ENCODE measurements at regions not wholly inside any gene's neighbourhood (a gene's known extent, or its start where the extent isn't known, plus 50 kb on each side); places are given as distances from the start of the nearest gene placed in this dataset.

DNA sequence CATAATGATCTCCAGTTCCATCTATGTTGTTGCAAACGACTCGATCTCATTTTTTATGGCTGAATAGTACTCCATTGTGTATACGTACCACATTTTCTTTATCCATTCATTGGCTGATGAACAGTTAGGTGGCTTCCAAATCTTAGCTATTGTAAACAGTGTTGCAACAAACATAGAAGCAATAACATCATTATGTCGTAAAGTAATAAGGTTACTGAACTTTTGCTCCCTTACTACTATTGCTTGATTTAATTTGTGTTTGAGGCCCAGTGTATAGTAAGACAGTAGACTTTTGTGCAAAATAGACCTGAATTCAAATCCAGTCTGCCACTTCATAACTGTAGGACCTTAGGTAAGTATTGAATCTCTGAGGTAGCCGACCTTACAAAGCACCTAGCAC lies 200.1 kb upstream of the CELF2 start:
- DNase-seq (ENCODE audit: low read depth): no peak

DNA sequence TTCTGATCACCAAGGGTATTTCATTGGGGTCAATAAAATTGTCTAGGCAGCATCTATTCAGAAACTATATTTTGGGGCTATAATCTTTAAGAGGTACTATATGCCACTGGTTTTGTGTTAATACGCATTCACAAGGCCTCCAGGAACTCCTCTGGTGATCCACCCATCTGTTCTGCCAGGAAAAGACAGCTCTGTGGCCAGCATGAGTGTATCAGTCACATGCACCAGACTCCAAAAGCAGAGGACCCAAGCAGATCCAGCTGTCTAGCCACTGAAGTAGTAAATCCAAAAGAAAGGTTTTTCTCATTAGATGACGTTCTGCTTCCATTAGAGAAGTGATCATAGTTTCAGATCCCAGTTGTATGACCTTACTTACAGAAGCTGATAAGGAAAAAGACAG lies 199.6 kb upstream of the CELF2 start:
- DNase-seq (ENCODE audit: low read depth): no peak

DNA sequence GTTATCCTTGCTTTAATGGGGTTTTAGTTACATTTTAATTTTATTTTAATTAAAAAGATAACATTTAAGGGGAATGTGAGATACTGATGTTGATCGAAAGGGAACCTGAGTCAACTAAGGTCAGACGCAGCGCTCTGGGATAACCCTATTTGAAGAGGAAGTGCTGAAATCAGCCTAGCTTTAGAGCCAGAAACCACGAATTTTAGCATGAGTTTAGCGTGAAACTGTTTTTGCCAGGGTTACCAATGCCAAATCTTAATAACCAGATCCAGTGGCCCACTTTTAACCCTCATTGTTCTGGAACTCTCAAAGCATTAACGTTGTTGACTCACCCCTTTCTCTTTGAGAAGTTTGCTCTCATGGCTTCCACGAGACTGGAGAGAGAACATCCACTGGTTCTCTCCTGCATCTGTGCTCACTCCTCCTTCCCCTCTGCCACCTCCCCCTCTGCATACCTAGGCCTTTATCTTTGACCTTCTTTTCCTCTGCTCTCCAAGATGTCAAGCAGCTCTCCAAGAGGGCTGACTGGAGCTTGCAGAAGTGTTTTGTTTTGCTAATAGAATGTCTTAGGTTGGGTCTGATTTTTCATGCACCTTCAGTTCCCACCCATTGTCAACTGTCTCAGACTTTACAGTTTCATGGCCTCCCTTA lies 198.3 kb upstream of the CELF2 start:
- no peak for DNase-seq (ENCODE audit: low read depth)

DNA sequence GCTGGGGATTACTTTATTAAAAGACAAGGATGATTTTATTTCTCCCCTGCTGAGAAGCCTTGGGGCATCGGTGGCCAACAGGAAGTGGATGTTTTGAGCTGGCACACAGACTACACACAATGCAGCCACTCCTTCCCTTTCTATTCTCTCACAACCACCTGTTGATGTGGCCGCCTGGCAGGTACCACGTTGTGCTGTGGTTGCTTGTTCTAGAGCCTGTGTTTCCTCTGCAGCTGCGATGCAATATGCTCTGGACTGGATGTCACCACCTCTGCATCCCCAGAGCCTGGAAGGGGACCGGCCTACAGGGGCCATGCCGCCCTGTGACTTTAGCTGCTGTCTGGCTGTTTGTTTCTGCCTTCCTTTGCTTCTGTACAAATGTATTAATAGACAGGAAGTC lies 195.7 kb upstream of the CELF2 start:
- DNase-seq (ENCODE audit: low read depth): no peak

DNA sequence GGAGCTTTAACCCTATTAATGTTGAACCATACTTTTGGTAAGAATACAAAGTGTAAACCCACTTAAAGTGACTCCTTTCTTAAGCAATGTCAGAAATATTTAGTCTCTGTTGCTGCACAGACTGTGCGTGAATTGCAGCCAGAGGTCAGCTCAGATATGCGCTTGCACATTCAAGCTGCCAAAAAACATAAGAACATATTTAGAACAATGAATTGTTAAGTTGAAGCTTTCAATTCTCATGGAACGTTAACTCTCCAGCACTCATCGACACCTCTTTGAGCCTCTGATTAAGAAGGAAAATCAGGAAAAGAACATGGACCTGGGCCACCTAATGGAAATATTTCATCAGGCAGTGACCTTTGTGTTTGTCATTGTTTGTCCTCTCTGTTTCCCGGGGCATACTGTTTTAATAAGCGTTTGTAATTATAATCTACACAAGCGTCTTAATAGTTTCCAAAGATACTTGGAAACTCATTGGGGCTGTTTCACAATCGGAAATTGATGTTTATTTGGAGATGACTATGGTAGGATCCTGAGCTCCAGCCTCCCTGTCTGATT lies 193.0 kb upstream of the CELF2 start:
- DNase-seq (ENCODE audit: low read depth): no peak

DNA sequence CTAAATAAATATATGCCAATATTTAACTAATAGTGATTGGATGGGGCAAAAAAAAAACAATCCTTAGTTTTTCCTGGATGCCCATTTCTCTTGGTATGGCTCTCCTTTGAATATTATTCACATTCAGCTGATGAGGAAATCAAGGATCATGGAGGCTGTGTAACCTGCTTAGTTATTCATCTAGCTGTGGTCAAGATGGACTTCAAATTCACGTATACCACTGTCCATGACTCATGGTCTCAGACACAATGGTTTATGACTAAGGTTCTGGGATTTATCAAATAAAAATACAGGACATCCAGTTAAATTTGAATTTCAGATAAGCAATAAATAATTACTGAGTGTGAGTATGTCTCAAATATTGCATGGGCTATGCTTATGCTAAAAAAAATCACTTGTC lies 191.5 kb upstream of the CELF2 start:
- no peak for DNase-seq (ENCODE audit: low read depth)

GRCh38 chr10:10828623-10829022 lies 189.0 kb upstream of the CELF2 start:
- DNase-seq (ENCODE audit: low read depth): no peak

GRCh38 chr10:10829576-10829975 lies 188.1 kb upstream of the CELF2 start:
- no peak for DNase-seq (ENCODE audit: low read depth)

DNA sequence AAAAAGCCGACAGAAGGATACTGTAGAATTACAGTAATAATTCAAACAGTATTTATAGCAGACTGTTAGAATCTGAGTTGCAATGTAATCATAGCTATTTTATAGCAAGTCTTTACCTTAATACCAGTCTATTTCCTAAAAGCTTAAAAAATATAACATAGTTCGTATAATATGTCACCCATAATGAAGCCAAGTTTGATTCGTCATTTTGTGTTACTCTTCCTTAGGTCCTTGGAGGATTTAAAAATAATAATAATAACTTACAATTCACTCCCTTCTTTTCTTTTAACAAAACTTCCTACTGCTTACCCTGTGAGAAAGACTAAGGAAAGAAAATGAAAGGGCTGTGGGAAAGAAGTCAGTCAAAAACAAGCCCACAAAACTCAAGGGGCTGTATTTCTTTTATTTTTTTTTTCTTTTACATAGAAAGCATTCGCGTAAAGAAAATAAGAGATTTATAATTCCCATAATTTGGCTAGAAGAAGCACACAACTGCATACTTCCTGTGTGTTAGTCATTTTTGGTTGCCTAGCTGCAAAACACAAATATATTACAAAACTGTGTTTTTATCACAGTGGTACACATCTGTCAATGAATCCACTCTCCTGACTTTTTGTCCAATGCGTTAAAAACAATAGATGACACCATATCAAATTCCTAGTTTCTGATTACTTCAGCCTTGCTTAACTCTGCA lies 187.2 kb upstream of the CELF2 start:
- DNase-seq (ENCODE audit: low read depth): no peak

- no peak for DNase-seq (ENCODE audit: low read depth)
Observed at GRCh38 chr10:10831085-10831484, 186.6 kb upstream of the CELF2 start.

GRCh38 chr10:10833955-10834354 lies 183.7 kb upstream of the CELF2 start:
- no peak for DNase-seq (ENCODE audit: low read depth)

DNA sequence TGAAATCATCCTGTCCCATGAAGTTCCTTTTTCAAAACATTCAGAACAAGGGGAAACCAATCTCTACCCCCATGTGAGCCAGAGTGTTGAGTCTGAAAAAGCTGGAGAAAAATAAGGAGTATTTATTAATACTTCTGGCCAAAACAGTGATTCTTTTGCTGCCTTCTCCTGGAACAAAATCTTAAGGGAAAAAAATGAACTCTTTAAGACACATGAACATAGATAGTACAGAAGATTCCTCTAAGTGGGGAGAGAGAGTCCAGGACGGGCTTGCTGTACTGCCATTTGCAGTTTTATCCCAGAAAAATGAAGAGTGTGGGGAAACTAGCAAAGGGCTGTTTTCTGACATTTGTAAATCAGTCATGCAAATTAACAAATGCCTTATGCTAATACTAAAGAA lies 173.4 kb upstream of the CELF2 start:
- DNase-seq (ENCODE audit: low read depth): no peak

DNA sequence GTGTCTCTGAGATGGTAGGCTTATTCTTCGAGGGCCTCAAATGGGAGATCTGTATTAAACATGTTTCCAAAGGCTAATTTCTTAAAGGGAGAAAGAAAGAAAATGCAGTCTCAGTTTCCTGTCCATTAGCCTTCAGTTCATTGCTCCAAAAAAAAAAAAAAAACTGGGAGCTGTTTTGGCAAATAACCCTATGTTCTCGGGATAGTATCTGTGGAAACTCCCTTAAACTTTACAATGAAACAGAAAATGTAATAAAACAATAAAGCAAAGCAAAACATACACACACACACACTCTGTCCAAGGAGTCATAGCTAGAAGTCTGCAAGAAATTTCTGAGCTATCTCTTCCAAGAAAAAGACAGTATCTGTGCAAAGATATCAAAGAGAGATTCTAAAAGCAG lies 172.5 kb upstream of the CELF2 start:
- DNase-seq (ENCODE audit: low read depth): no peak

- DNase-seq (ENCODE audit: low read depth): no peak
Observed at GRCh38 chr10:10845826-10846503, 171.7 kb upstream of the CELF2 start.

- no peak for DNase-seq (ENCODE audit: low read depth)
Observed at GRCh38 chr10:10846504-10846900, 171.2 kb upstream of the CELF2 start.

DNA sequence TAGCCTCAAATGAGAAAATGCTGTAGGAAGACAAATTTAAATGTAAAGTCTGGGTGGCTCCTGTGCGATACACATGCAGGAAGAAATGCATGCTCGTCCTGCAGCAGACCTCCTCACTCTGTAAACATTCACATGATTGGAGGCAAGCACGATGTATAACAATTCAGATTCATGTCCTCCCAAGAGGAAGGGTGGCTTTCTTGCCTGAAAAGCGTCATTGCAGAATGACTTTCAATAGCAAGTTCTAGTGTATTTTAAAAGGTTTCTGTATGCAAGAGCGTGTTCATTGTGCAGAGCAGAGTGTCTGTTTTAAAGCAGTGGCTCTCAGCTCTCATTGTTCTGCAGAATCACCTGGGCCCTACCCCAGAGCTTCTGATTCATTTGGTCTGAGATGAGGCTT lies 170.3 kb upstream of the CELF2 start:
- DNase-seq (ENCODE audit: low read depth): no peak

DNA sequence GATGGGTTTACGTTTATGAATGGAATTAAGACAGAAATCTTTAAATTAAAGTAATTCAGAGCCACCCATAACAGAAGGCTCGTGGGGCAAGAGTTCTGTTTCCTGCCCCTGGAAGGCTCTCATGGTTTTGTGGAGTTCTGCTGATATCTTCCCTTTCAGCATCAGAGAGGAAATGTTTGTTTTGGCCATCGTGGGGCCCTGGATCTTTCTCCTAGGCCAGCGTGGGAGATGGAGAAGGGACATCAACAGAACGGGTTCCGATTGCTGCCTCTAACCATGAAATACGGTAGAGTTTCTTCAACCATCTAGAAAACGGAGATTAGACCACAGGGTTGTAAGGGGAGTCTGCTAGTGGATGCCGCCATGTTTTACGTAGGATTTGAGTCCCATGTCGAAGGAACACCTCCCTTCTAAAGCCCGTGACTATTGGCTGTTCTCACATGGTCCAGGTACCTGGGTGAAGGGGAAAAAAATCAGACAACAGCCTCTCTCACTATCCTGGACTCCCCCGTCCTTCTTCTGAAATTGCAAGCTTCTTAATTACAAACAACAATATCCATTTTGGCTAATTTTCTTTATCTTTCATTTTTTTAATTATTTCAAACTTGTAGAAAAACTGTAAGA lies 169.1 kb upstream of the CELF2 start:
- DNase-seq (ENCODE audit: low read depth): no peak

- DNase-seq (ENCODE audit: low read depth): no peak
Observed at GRCh38 chr10:10849306-10849705, 168.4 kb upstream of the CELF2 start.

DNA sequence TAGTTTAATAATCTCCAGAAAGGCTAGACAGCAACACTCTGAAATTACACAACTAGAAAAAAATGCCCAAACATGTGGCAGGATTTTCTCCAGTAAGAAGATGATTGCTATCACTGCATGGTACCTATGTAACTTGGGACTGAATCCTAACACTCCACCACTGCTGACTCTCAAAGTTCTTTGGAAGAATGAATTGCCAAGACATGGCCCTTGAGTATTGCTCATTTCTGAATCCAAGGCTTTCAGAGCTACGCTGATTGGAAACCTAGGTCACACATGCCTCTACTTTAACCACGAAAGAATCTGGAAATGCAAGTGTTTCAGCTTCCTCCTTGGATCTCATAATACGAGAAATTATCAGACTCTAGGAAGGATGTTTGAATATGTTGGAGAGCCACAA lies 167.5 kb upstream of the CELF2 start:
- no peak for DNase-seq (ENCODE audit: low read depth)

GRCh38 chr10:10852464-10852863 lies 165.2 kb upstream of the CELF2 start:
- no peak for DNase-seq (ENCODE audit: low read depth)

DNA sequence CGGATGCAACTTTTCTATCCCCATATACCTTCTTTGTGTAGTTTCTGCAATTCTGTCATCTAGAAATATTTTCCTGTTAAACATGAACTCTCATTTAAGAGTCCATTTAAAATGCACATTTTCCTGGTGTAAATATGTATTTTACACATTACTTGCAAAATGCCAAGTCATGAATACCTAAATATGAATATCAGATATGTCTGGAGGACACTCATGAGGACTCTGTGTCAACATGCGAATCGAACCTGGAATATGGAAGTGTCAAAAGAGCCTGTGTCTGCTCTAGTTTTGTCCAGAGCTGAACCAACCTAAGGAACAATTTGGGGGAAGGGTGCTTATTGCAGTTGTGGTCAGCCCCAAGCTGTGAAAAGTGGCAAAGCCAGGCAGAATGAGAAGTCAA lies 163.7 kb upstream of the CELF2 start:
- DNase-seq (ENCODE audit: low read depth): no peak

- DNase-seq (ENCODE audit: low read depth): no peak
Observed at GRCh38 chr10:10854725-10855124, 162.9 kb upstream of the CELF2 start.

GRCh38 chr10:10855151-10855581 lies 162.5 kb upstream of the CELF2 start:
- no peak for DNase-seq (ENCODE audit: low read depth)

All from activated T-helper 1 cell treated with Interleukin-2 at 50 U/mL for 16 hours (primary cell).